ENCODE measurements at regions not wholly inside any gene's neighbourhood (a gene's known extent, or its start where the extent isn't known, plus 50 kb on each side); places are given as distances from the start of the nearest gene placed in this dataset.

DNA sequence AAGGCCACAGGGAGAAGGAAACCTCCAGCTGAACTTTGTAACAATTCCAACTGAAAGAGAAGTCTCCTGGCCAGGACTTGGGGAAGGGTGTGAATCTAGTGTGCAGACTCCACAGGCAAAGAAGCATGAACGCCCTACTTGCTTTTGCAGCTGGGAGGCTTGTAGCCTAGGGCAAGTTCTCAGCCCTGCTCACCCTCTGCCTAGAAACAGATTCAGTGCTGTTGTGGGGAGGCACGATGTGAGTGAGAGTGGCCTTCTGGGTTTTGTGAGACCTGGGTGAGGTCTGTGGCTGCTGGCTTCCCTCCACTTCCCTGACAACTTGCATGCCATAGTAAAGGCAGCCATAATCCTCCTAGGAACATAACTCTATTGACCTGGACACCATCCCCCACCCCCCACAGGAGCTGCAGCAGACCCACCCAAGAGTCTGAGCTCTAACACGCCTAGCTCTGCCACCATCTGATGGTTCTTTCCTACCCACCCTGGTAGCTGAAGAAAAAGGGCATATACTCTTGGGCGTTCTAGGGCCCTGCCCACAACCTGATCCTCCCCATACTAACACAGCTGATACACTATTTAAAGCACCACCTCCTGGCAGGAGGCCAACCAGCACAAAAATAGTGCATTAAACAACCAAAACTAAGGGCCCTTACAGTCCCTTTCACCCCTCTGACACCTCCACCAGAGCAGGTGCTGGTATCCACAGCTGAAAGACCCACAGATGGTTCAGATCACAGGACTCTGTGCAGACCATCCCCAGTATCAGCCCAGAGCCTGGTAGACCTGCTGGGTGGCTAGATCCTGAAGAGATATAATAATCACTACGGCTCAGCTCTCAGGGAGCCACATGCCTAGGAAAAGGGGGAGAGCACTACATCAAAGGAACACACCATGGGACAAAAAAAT is 426.5 kb downstream of the IGSF11 start:
- TF ChIP-seq CTCF (IDR thresholded peaks at IDR 0.05; ENCODE audit: insufficient read depth, low read depth, low read length): no peak
- H3K4me3 ChIP-seq (ENCODE audit: low read depth, low read length): no peak overlapping the region
- DNase-seq (ENCODE audit: low read depth): no peak

DNA sequence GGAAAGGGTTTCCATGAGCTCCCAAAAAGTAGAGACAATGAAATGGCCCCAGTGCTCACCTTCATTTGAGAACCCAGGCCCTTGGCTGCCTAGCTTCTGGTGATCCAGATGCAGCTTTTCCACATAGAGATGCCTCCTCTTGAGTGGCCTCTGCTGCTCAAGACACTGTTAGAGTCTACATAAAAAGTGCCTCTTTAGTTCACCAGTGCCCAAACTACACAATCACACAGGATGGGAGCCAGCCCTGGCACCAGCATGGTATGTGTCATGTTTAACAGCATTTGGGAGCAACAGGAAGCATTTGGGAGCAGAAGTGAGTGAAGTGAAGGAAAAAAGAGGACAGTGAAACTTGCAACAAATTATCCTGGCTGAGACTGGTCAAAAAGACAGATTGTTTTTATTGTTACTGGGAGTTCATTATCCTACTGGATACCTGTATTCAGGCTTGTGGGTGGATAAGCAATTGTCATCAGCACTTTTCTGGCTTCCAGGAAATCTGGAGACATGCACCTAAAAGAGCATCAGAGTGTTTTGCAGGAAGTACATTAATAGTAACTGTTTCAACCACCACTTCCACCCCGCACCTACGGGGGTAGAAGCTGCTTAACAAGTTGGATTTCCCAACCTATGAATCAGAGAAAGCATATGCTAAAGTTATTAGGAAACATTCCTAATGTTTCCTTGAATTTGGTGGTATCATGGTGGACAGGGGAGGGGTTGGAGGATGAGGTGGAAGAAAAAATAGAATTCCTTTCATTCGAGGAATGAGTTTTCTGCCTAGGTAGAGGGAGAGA is 416.2 kb downstream of the IGSF11 start:
- no peak overlapping the region for H3K4me3 ChIP-seq (ENCODE audit: low read depth, low read length)
- DNase-seq (ENCODE audit: low read depth): no peak
- no peak for TF ChIP-seq CTCF (IDR thresholded peaks at IDR 0.05; ENCODE audit: insufficient read depth, low read depth, low read length)

DNA sequence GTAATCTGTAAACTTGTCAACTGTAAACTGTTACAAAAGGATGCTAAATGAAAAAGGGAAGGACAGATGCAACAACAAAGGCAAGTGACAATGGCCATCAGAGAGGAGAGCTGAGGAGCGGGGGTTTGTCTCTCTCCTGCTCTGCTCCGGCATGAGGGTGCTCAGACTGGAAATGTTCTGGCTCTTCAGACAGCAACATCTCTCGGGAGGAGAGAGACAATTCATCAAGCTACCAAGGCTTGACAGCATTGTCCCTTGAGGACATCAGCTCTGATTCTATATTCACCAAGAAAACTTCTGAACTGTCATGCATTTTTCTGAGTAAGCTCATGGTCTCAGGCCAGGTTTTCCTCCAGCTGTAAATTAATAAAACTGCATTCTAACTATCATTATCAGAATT is 408.2 kb downstream of the IGSF11 start:
- TF ChIP-seq CTCF (IDR thresholded peaks at IDR 0.05; ENCODE audit: insufficient read depth, low read depth, low read length): no peak
- DNase-seq (ENCODE audit: low read depth): no peak
- H3K4me3 ChIP-seq (ENCODE audit: low read depth, low read length): no peak overlapping the region

GRCh38 chr3:118628704-118629341 is 405.8 kb downstream of the IGSF11 start:
- H3K4me3 ChIP-seq (ENCODE audit: low read depth, low read length): no peak overlapping the region
- peak; percentile 59 for TF ChIP-seq CTCF (IDR thresholded peaks at IDR 0.05; ENCODE audit: insufficient read depth, low read depth, low read length)
- DNase-seq (ENCODE audit: low read depth): peak; percentile 23

GRCh38 chr3:118629821-118630220 is 404.8 kb downstream of the IGSF11 start:
- TF ChIP-seq CTCF (IDR thresholded peaks at IDR 0.05; ENCODE audit: insufficient read depth, low read depth, low read length): no peak
- H3K4me3 ChIP-seq (ENCODE audit: low read depth, low read length): no peak overlapping the region
- DNase-seq (ENCODE audit: low read depth): no peak

GRCh38 chr3:118635711-118636110 is 398.9 kb downstream of the IGSF11 start:
- TF ChIP-seq CTCF (IDR thresholded peaks at IDR 0.05; ENCODE audit: insufficient read depth, low read depth, low read length): no peak
- H3K4me3 ChIP-seq (ENCODE audit: low read depth, low read length): no peak overlapping the region
- no peak for DNase-seq (ENCODE audit: low read depth)
